ENCODE measurements at regions not wholly inside any gene's neighbourhood (a gene's known extent, or its start where the extent isn't known, plus 50 kb on each side); places are given as distances from the start of the nearest gene placed in this dataset.

- Histone ChIP-seq H3K9me3 (no peaks in the 10 kb centered on the region), H3K27me3 (replicated peaks; ENCODE audit: insufficient read depth) (no peaks in the 10 kb centered on the region), H3K4me3 (no peak overlapping the region), H3K36me3 (no peaks in the 10 kb centered on the region), H3K27ac (no peak overlapping the region), H3K4me1 (ENCODE audit: control insufficient read depth in 1 of 2, low read depth in 2 of 2) (no peaks in the 10 kb centered on the region)
- TF ChIP-seq CTCF (IDR thresholded peaks at IDR 0.05) = no peak
- ATAC-seq (ENCODE audit: insufficient number of reproducible peaks, low FRiP score, low read depth) = no peak
- DNase-seq (ENCODE audit: low spot score) = no peak
Measured at GRCh38 chr5:118728191-118728590, 260.2 kb downstream of the DTWD2 start.

- TF ChIP-seq CTCF (IDR thresholded peaks at IDR 0.05) = no peak
- H3K27me3 ChIP-seq (replicated peaks; ENCODE audit: insufficient read depth) = no peaks in the 10 kb centered on the region
- no peaks in the 10 kb centered on the region for H3K9me3 ChIP-seq
- DNase-seq (ENCODE audit: low spot score) = no peak
- no peaks in the 10 kb centered on the region for H3K36me3 ChIP-seq
- no peaks in the 10 kb centered on the region for H3K4me1 ChIP-seq (ENCODE audit: control insufficient read depth in 1 of 2, low read depth in 2 of 2)
- ATAC-seq (ENCODE audit: insufficient number of reproducible peaks, low FRiP score, low read depth) = no peak
- H3K4me3 ChIP-seq = no peak overlapping the region
- no peak overlapping the region for H3K27ac ChIP-seq
Measured at GRCh38 chr5:118726891-118727290, 261.5 kb downstream of the DTWD2 start.

GRCh38 chr5:118723021-118723338 lies 265.4 kb downstream of the DTWD2 start:
- no peak for TF ChIP-seq CTCF (IDR thresholded peaks at IDR 0.05)
- no peak overlapping the region for H3K27ac ChIP-seq
- no peak overlapping the region for H3K4me3 ChIP-seq
- H3K4me1 ChIP-seq (ENCODE audit: control insufficient read depth in 1 of 2, low read depth in 2 of 2) = no peaks in the 10 kb centered on the region
- ATAC-seq (ENCODE audit: insufficient number of reproducible peaks, low FRiP score, low read depth) (no peak), DNase-seq (ENCODE audit: low spot score) (no peak)
- no peaks in the 10 kb centered on the region for H3K9me3 ChIP-seq
- no peaks in the 10 kb centered on the region for H3K36me3 ChIP-seq
- no peaks in the 10 kb centered on the region for H3K27me3 ChIP-seq (replicated peaks; ENCODE audit: insufficient read depth)

GRCh38 chr5:118722122-118723020 lies 266.0 kb downstream of the DTWD2 start:
- DNase-seq (ENCODE audit: low spot score) = no peak
- H3K36me3 ChIP-seq = no peaks in the 10 kb centered on the region
- H3K27me3 ChIP-seq (replicated peaks; ENCODE audit: insufficient read depth) = no peaks in the 10 kb centered on the region
- no peaks in the 10 kb centered on the region for H3K9me3 ChIP-seq
- H3K4me1 ChIP-seq (ENCODE audit: control insufficient read depth in 1 of 2, low read depth in 2 of 2) = no peaks in the 10 kb centered on the region
- no peak overlapping the region for H3K4me3 ChIP-seq
- no peak for ATAC-seq (ENCODE audit: insufficient number of reproducible peaks, low FRiP score, low read depth)
- no peak overlapping the region for H3K27ac ChIP-seq
- TF ChIP-seq CTCF (IDR thresholded peaks at IDR 0.05) = no peak

GRCh38 chr5:118711727-118712126 lies 276.6 kb downstream of the DTWD2 start:
- no peak for TF ChIP-seq CTCF (IDR thresholded peaks at IDR 0.05)
- H3K27ac ChIP-seq = no peak overlapping the region
- H3K4me1 ChIP-seq (ENCODE audit: control insufficient read depth in 1 of 2, low read depth in 2 of 2) = no peaks in the 10 kb centered on the region
- ATAC-seq (ENCODE audit: insufficient number of reproducible peaks, low FRiP score, low read depth) = no peak
- no peaks in the 10 kb centered on the region for H3K36me3 ChIP-seq
- H3K4me3 ChIP-seq = no peak overlapping the region
- DNase-seq (ENCODE audit: low spot score) = no peak
- no peaks in the 10 kb centered on the region for H3K9me3 ChIP-seq
- no peaks in the 10 kb centered on the region for H3K27me3 ChIP-seq (replicated peaks; ENCODE audit: insufficient read depth)

Data from thoracic aorta (tissue), 2 donors.